NCI-H2196 (cell line): ENCODE measurements at regions not wholly inside any gene's neighbourhood (a gene's known extent, or its start where the extent isn't known, plus 50 kb on each side); places are given as distances from the start of the nearest gene placed in this dataset.
"Not testable (repeated sequence)": the region's sequence is repeated elsewhere in the genome, so short reads cannot be mapped to it uniquely, and the experiment has no call there.

Source experiments
- DNase-seq: peaks from one replicate; lab custom pipeline; 2025; ENCODE audit not compliant: unreplicated experiment; lab: John Stamatoyannopoulos, UW

- no peak for DNase-seq
Observed at GRCh38 chr5:23718564-23718963, 211.2 kb downstream of the PRDM9 start.

- DNase-seq: no peak
Observed at GRCh38 chr5:23721336-23721735, 213.9 kb downstream of the PRDM9 start.

- DNase-seq: peak; percentile 9
Observed at GRCh38 chr5:23727271-23727670, 219.9 kb downstream of the PRDM9 start.

- DNase-seq: no peak
Observed at GRCh38 chr5:23730023-23730422, 222.6 kb downstream of the PRDM9 start.

GRCh38 chr5:23740029-23740428 lies 232.6 kb downstream of the PRDM9 start:
- DNase-seq: no peak

- no peak for DNase-seq
Observed at GRCh38 chr5:23742701-23743100, 235.3 kb downstream of the PRDM9 start.

GRCh38 chr5:23755906-23756305 lies 248.5 kb downstream of the PRDM9 start:
- DNase-seq: no peak

- DNase-seq: no peak
Observed at GRCh38 chr5:23756779-23757178, 249.4 kb downstream of the PRDM9 start.

- DNase-seq: no peak
Observed at GRCh38 chr5:23763170-23763569, 255.8 kb downstream of the PRDM9 start.

- DNase-seq: no peak
Observed at GRCh38 chr5:23776684-23777083, 269.3 kb downstream of the PRDM9 start.

GRCh38 chr5:23800307-23800706 lies 292.9 kb downstream of the PRDM9 start:
- not testable (repeated sequence) for DNase-seq

- peak; percentile 11 for DNase-seq
Observed at GRCh38 chr5:23820765-23821471, 313.5 kb downstream of the PRDM9 start.

- DNase-seq: no peak
Observed at GRCh38 chr5:23823521-23823920, 316.1 kb downstream of the PRDM9 start.

- no peak for DNase-seq
Observed at GRCh38 chr5:23825196-23825595, 317.8 kb downstream of the PRDM9 start.

GRCh38 chr5:23840083-23840482 lies 332.7 kb downstream of the PRDM9 start:
- DNase-seq: no peak

- no peak for DNase-seq
Observed at GRCh38 chr5:23864786-23865185, 357.4 kb downstream of the PRDM9 start.

- DNase-seq: no peak
Observed at GRCh38 chr5:23877847-23878246, 370.4 kb downstream of the PRDM9 start.

- no peak for DNase-seq
Observed at GRCh38 chr5:23884405-23885031, 377.1 kb downstream of the PRDM9 start.

- no peak for DNase-seq
Observed at GRCh38 chr5:23893561-23893960, 386.2 kb downstream of the PRDM9 start.

GRCh38 chr5:23895614-23896013 lies 388.2 kb downstream of the PRDM9 start:
- no peak for DNase-seq

- no peak for DNase-seq
Observed at GRCh38 chr5:23930985-23931384, 423.6 kb downstream of the PRDM9 start.

GRCh38 chr5:23951261-23951928 lies 444.0 kb downstream of the PRDM9 start:
- DNase-seq: not testable (repeated sequence)
